HG02981 (cell line): ENCODE measurements at regions not wholly inside any gene's neighbourhood (a gene's known extent, or its start where the extent isn't known, plus 50 kb on each side); places are given as distances from the start of the nearest gene placed in this dataset.

Source experiments
- ATAC-seq: cut with Tn5 transposase; IDR thresholded peaks from one replicate; pipeline ENCODE4 v1.9.1; 2021; ENCODE audit warnings: mild to moderate bottlenecking, moderate library complexity; ENCODE audit not compliant: unreplicated experiment

GRCh38 chr3:118548434-118548833 is 486.2 kb downstream of the IGSF11 start:
- no peak for ATAC-seq

- no peak for ATAC-seq
Observed at GRCh38 chr3:118550122-118550521, 484.5 kb downstream of the IGSF11 start.

GRCh38 chr3:118550556-118550955 is 484.1 kb downstream of the IGSF11 start:
- no peak for ATAC-seq

DNA sequence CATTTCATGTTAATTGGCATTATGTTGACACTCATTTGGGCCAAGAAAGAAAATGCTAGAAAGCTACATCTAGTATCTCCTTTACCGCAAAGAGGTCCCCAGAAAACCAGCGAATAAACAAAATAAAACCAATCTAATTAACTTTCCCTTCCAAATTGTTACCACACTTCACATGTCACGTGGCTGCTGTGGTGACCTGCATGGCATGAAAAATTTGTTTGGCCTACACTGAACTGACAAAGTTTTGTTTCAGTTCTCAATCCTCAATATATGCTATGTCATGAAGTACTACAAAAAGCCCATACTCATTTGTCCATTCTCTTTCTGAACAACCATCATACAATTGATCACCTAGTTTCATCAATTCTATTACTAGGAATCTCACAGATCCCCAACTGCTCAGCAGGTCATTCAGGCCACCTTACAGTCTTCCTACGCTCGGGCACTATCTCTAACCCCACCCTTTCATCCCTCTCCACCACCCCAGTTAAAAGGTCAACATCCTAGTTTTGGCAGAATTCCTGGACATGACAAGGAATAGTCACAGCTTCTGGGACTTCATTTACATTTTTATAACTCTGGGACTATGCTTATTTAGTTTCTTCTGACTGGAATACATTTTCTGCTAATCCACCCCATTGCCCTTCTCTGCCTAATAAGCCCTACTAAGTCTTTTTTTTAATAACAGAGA is 480.4 kb downstream of the IGSF11 start:
- ATAC-seq: no peak

GRCh38 chr3:118556983-118557382 is 477.7 kb downstream of the IGSF11 start:
- ATAC-seq: no peak

DNA sequence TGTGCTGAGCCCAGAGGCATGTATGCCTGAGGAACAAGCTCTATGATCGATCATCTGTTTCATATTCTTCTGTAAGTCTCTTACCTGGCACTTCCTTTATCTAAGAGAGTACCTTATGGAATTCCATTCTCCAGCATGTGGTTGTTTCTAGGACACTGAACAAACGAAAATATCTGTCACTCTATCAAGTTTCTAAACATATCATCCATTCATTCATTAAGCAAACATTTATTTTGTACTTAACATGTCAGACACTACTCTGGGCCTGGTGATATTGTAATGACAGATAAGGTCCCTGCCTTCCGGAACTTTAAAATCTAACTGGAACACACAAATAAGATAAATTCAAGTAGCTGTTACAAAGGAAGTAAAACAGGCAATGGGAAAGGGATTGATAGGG is 477.1 kb downstream of the IGSF11 start:
- no peak for ATAC-seq

- ATAC-seq: no peak
Observed at GRCh38 chr3:118559286-118559685, 475.4 kb downstream of the IGSF11 start.

GRCh38 chr3:118564800-118565199 is 469.8 kb downstream of the IGSF11 start:
- no peak for ATAC-seq

DNA sequence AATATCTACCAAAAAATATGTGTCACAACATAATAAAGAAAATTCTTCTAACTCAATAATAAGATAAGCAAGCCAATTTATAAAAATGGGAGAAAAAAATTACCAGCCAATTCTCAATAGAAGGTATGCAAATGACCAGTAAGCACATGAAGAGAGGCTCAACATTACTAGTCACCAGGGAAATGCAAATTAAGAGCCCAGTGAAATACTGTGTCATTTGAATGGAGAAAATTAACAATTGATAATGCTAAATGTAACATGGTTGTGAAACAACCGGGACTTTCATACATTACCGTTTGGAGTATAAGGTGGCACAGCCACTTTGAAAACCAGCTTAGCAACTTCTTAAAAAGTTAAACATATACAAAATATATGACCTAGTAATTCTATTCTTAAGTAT is 460.7 kb downstream of the IGSF11 start:
- no peak for ATAC-seq

DNA sequence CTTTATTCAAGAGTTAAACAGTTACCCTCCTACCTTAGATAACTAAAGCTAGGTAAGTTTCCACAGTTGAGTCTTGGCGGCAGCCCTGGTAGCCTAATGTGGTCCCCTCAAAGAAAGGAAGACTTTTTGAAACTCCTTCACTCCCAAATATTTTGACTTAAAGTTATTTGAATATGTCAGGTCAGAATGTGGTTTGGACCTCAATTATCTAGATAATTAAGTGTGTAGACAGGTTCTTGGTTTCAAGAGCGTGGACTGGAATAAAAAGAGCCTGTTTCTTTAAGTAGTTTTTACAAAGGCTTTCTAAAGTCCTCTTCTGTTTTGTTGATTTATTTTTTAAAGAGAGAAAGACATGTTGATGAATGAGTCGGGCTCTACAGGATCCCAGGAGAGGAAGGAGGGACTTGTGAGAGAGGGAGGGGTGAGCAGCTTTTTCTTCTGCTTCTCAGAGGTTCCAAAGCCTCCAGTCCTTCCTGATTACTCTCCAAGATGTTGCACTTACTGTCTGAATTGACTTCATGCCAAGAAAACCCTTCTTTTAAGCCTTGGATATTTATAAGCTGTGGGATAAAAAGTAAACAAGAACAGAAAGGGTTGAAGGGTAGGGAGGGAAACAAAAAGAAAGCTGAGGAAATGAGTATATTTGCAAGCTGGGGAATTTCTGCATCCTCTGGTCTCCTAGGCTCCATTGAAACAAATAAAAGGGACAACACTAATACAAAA is 457.4 kb downstream of the IGSF11 start:
- ATAC-seq: no peak

DNA sequence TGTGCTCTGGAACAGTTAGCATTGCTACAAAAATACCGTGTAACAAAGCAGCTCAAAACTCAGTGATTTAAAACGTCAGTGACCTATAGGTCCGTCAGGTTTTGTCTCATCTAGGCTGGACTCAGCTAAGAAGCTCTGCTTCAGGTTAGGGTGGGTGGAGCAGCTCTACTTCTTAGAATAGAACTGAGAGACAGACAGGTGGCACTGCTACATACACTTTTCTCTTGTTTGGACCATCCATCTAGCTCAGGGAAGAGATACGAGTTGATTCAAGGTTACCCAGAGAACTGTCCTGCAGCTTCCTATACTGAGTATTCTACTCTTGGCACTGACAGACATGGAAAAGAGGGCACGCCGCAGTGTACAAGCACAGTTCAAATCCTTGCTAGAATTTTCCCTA is 456.1 kb downstream of the IGSF11 start:
- ATAC-seq: no peak

GRCh38 chr3:118587037-118587741 is 447.5 kb downstream of the IGSF11 start:
- no peak for ATAC-seq

DNA sequence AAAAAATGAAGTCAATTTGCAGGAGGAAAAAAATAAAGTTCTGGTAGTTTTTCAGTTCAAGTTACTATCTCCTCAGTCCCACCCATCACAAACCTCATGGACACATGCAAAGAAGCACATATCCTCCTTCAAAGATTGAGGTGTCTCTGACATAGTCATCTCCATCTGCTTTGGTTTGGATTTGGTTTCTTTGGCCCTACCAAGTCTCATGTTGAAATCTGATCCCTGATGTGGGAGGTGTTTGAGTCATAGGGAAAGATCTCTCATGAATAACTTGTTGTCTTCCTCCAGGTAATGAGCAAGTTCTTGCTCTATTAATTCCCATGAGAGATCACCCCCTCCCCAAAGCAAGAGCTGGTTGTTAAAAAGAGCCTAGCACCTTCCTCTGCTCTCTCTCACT is 446.8 kb downstream of the IGSF11 start:
- no peak for ATAC-seq

- no peak for ATAC-seq
Observed at GRCh38 chr3:118593277-118593670, 441.4 kb downstream of the IGSF11 start.

GRCh38 chr3:118597184-118597583 is 437.5 kb downstream of the IGSF11 start:
- no peak for ATAC-seq

- no peak for ATAC-seq
Observed at GRCh38 chr3:118607915-118608820, 426.5 kb downstream of the IGSF11 start.

DNA sequence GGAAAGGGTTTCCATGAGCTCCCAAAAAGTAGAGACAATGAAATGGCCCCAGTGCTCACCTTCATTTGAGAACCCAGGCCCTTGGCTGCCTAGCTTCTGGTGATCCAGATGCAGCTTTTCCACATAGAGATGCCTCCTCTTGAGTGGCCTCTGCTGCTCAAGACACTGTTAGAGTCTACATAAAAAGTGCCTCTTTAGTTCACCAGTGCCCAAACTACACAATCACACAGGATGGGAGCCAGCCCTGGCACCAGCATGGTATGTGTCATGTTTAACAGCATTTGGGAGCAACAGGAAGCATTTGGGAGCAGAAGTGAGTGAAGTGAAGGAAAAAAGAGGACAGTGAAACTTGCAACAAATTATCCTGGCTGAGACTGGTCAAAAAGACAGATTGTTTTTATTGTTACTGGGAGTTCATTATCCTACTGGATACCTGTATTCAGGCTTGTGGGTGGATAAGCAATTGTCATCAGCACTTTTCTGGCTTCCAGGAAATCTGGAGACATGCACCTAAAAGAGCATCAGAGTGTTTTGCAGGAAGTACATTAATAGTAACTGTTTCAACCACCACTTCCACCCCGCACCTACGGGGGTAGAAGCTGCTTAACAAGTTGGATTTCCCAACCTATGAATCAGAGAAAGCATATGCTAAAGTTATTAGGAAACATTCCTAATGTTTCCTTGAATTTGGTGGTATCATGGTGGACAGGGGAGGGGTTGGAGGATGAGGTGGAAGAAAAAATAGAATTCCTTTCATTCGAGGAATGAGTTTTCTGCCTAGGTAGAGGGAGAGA is 416.2 kb downstream of the IGSF11 start:
- ATAC-seq: no peak

GRCh38 chr3:118626453-118626852 is 408.2 kb downstream of the IGSF11 start:
- no peak for ATAC-seq

GRCh38 chr3:118628704-118629341 is 405.8 kb downstream of the IGSF11 start:
- ATAC-seq: peak; percentile 96

DNA sequence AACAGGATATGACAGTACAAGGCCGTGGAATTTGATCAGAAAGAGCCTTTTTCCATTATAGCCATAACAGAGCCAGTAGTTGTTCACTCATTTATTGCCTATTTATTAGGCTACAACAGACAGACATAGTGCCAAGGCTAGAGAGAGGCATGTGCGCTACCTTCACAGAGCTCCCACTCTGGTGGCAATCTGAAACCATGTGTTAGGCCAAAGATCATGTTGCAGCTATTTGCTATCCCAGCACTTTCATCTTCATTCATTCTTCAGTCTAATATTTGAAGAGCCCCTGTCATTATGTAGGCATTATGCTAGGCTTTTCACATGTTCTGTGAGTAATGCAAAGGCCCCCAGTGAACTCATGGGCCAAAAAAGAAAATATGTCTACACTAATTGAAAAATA is 404.8 kb downstream of the IGSF11 start:
- ATAC-seq: no peak
